Naive B cell (primary cell): ENCODE measurements at regions not wholly inside any gene's neighbourhood (a gene's known extent, or its start where the extent isn't known, plus 50 kb on each side); places are given as distances from the start of the nearest gene placed in this dataset.

Experiments
- ATAC-seq, 2 donors: fragments of 150-1000 bp; cut with Tn5 transposase; 2 replicates each; pipeline ENCODE4 v1.10.0; 2021; ENCODE audit warnings: low read depth in 2 of 2, mild to moderate bottlenecking in 2 of 2, moderate library complexity in 2 of 2
- DNase-seq: peaks from one replicate; pipeline ENCODE4 v3.0.0; 2022
- H3K27ac Mint-ChIP-seq, 6 donors: one replicate each; pipeline ENCODE4 v1.8.0; 2020 to 2022; ENCODE audit warnings: mild to moderate bottlenecking in 6 of 6, mixed read lengths in 6 of 6, moderate library complexity in 5 of 6, inconsistent platforms in 2 of 6
- H3K27me3 Mint-ChIP-seq, 3 donors: one replicate each; pipeline ENCODE4 v1.8.0; 2021 to 2022; ENCODE audit warnings: mixed read lengths in 3 of 3, mild to moderate bottlenecking in 1 of 3
- H3K36me3 Mint-ChIP-seq, 2 donors: one replicate each; pipeline ENCODE4 v1.8.0; 2020 to 2022; ENCODE audit warnings: mixed read lengths in 2 of 2, inconsistent platforms in 1 of 2, mild to moderate bottlenecking in 1 of 2
- H3K4me1 Mint-ChIP-seq, 3 donors: one replicate each; pipeline ENCODE4 v1.8.0; 2020 to 2022; ENCODE audit warnings: mixed read lengths in 3 of 3, inconsistent platforms in 1 of 3, mild to moderate bottlenecking in 1 of 3, moderate library complexity in 1 of 3
- H3K4me3 Mint-ChIP-seq, 8 donors: one replicate each; pipeline ENCODE4 v1.8.0; 2020 to 2022; ENCODE audit warnings: mild to moderate bottlenecking in 8 of 8, mixed read lengths in 8 of 8, moderate library complexity in 8 of 8, inconsistent platforms in 2 of 8
- H3K9me3 Mint-ChIP-seq, 7 donors: one replicate each; pipeline ENCODE4 v1.8.0; 2020 to 2022; ENCODE audit warnings: mixed read lengths in 7 of 7, mild to moderate bottlenecking in 5 of 7, inconsistent platforms in 2 of 7, moderate library complexity in 1 of 7

DNA sequence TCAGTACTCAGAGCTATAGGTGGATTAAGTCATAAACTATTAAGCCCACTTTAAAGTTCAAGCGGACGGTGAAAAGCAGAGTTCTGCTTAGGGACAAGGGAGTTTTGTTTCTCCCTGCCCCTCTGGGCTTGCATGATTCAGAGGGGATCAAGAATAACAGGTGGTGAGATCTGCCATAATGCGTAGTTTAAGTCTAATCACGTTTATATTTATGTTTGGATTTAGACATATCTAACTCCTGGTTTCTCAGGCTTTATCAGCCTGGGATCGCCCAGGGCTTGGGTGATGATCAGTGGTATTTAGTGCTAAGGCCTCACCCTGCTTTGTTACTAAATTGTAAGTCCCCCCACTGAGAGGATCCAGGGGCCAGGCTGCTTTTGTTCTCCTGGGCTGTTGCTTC lies 335.4 kb upstream of the NRP1 start:
- H3K9me3 Mint-ChIP-seq = peaks cover 0 to 3% (median under 1%) of the 10 kb centered on the region in 7 donors
- H3K27ac Mint-ChIP-seq = no peak overlapping the region
- no peaks in the 10 kb centered on the region for H3K27me3 Mint-ChIP-seq
- no peak for ATAC-seq
- no peaks in the 10 kb centered on the region for H3K4me1 Mint-ChIP-seq
- H3K4me3 Mint-ChIP-seq = no peak overlapping the region
- no peak for DNase-seq
- H3K36me3 Mint-ChIP-seq = no peaks in the 10 kb centered on the region

DNA sequence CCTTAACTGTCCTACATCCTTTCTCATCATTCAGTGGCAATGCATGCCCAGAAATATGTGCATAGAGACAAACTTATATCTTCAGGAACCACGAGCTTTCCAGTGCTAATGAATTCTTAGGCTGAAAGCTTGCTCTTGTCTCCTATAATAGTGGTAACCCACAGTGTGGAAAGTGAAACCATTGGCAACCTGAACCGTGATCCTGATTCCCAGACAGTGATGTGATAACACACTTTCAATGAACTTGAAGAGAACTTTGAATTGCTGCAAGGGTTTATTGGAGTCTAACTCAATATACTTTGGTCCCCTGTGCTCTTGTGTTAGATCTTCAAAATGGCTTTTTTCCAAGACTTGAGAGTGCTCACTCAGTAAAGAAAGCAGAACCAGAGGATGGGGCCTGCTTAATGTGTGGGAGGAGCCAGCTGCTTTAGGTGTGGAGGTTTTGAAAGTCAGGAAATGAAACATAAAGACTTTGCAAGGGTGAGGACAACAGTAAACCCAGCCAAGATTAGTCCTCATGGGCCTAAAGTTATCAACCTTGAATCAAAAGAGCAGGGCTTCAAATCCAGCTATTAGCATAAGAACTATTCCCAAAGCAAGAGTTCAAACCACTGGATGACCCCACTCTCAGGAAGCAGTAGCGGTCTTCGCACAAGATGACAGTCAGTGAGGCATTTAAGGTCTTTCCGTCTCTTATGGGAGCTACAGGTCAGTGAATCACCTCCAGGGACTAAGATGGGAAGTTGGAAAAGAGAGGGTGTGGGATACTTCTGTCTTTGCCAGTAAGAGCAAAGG lies 332.4 kb upstream of the NRP1 start:
- DNase-seq = no peak
- H3K27ac Mint-ChIP-seq = no peak overlapping the region
- H3K36me3 Mint-ChIP-seq = no peaks in the 10 kb centered on the region
- no peak overlapping the region for H3K4me3 Mint-ChIP-seq
- peaks cover 0 to 3% (median 0%) of the 10 kb centered on the region in 3 donors for H3K4me1 Mint-ChIP-seq
- peaks cover 0 to 13% (median 3%) of the 10 kb centered on the region in 7 donors for H3K9me3 Mint-ChIP-seq
- ATAC-seq = no peak
- peaks cover 0 to 4% (median 3%) of the 10 kb centered on the region in 3 donors for H3K27me3 Mint-ChIP-seq

- H3K27ac Mint-ChIP-seq = no peak overlapping the region
- no peak for DNase-seq
These were observed 331.0 kb upstream of the NRP1 start for GRCh38 chr10:33665501-33665900.

GRCh38 chr10:33664070-33664469 lies 329.6 kb upstream of the NRP1 start:
- peaks cover 0 to 5% (median 4%) of the 10 kb centered on the region in 3 donors for H3K27me3 Mint-ChIP-seq
- no peak overlapping the region for H3K27ac Mint-ChIP-seq
- peaks cover 0 to 6% (median 0%) of the 10 kb centered on the region in 3 donors for H3K4me1 Mint-ChIP-seq

More at GRCh38 chr10:33665501-33665900, 331.0 kb upstream of the NRP1 start:
- ATAC-seq = no peak
- Mint-ChIP-seq H3K4me3 (no peak overlapping the region), H3K36me3 (no peaks in the 10 kb centered on the region), H3K4me1 (peaks cover 0 to 6% (median 0%) of the 10 kb centered on the region in 3 donors), H3K9me3 (peaks cover 0 to 14% (median 3%) of the 10 kb centered on the region in 7 donors), H3K27me3 (peaks cover 0 to 5% (median 4%) of the 10 kb centered on the region in 3 donors)

DNA sequence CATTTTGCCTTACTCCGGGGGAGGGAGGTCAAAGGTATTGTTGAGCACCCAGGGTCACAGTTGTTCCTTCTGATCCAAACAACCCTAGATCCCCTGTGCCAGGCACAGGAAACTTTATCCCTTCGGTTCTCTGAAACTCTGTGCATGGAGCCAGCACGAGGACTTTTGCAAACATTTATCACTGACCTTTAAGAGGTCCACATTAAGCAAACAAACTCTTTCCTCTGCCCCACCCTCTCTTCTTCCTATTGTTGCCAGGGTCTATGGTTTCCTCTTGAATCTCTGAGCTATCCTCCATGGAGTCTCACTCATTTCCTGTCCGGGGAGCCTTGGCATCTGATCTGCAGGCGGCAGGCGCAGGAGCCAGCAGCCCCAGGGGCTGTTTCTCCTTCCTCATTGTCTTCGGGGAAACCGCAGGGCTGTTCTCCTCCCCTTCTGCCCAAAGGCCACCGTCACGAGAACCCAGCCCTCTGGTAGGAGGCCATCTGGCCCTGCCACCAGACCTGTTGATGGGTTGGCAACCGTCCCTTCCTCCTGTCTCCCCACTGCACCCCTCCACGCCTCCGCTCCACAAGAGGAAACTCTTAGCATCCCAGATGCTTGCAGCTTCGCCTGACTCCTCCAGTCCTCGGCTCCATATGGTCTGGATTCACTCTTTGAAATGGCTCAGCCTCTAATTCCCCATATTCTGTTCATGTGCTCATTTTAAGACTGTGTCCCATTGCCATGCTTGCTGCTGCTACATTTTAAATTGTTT lies 327.3 kb upstream of the NRP1 start:
- H3K27ac Mint-ChIP-seq = no peak overlapping the region
- H3K4me1 Mint-ChIP-seq = peaks cover 0 to 6% (median 0%) of the 10 kb centered on the region in 3 donors
- H3K4me3 Mint-ChIP-seq = no peak overlapping the region

More at GRCh38 chr10:33664070-33664469, 329.6 kb upstream of the NRP1 start:
- H3K4me3 Mint-ChIP-seq = no peak overlapping the region
- peaks cover 0 to 14% (median 3%) of the 10 kb centered on the region in 7 donors for H3K9me3 Mint-ChIP-seq
- H3K36me3 Mint-ChIP-seq = no peaks in the 10 kb centered on the region
- DNase-seq (no peak), ATAC-seq (no peak)

DNA sequence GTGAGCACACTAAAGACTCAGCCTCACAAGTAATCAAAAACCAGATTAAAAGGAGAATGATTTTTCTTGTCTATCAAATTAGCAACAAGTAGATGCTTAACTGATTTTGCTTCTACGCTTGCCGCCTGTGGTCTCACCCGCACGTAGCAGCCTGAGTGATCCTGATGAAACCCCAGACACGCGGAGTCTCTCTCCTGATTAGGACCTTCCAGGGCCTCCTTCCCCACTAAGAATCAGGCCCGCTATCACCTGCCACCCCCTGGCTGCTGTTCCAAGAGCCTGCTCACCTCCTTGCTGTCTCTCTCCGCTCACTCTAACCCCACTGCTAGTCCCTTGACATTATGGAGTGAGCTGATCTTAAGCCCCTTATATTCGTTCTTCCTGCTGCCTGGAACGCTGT lies 325.9 kb upstream of the NRP1 start:
- Mint-ChIP-seq H3K4me3 (no peak overlapping the region), H3K9me3 (peaks cover 0 to 14% (median 3%) of the 10 kb centered on the region in 7 donors), H3K4me1 (peaks cover 0 to 6% (median 0%) of the 10 kb centered on the region in 3 donors), H3K36me3 (no peaks in the 10 kb centered on the region), H3K27ac (no peak overlapping the region), H3K27me3 (peaks cover 0 to 5% (median 4%) of the 10 kb centered on the region in 3 donors)
- ATAC-seq (no peak), DNase-seq (no peak)

More for the DNA sequence above, 327.3 kb upstream of the NRP1 start:
- peaks cover 0 to 14% (median 3%) of the 10 kb centered on the region in 7 donors for H3K9me3 Mint-ChIP-seq
- ATAC-seq (no peak), DNase-seq (no peak)
- H3K36me3 Mint-ChIP-seq = no peaks in the 10 kb centered on the region
- peaks cover 0 to 5% (median 4%) of the 10 kb centered on the region in 3 donors for H3K27me3 Mint-ChIP-seq

DNA sequence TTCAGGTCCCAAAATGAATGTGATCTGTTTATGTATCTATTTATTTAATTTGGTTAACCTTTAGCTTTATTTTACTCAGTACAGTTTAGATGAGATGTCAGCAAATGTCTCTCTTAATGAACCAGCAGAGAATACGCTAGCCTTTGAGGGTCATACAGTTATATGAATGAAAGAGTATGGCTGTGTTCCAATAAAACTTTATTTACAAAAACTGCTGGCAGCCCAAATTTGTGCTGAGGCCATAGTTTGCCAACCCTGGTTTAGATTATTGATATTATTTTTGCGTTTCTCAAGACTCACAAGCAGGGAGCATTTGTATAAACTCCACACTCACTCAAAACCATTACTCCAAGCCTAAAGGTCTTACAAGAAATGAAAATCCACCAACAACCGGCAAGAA lies 323.4 kb upstream of the NRP1 start:
- Mint-ChIP-seq H3K4me3 (no peak overlapping the region), H3K4me1 (peaks cover 0 to 6% (median 0%) of the 10 kb centered on the region in 3 donors), H3K9me3 (peaks cover 0 to 17% (median 0%) of the 10 kb centered on the region in 7 donors), H3K27ac (no peak overlapping the region), H3K27me3 (peaks cover 0 to 5% (median 4%) of the 10 kb centered on the region in 3 donors), H3K36me3 (no peaks in the 10 kb centered on the region)
- ATAC-seq (no peak), DNase-seq (no peak)

DNA sequence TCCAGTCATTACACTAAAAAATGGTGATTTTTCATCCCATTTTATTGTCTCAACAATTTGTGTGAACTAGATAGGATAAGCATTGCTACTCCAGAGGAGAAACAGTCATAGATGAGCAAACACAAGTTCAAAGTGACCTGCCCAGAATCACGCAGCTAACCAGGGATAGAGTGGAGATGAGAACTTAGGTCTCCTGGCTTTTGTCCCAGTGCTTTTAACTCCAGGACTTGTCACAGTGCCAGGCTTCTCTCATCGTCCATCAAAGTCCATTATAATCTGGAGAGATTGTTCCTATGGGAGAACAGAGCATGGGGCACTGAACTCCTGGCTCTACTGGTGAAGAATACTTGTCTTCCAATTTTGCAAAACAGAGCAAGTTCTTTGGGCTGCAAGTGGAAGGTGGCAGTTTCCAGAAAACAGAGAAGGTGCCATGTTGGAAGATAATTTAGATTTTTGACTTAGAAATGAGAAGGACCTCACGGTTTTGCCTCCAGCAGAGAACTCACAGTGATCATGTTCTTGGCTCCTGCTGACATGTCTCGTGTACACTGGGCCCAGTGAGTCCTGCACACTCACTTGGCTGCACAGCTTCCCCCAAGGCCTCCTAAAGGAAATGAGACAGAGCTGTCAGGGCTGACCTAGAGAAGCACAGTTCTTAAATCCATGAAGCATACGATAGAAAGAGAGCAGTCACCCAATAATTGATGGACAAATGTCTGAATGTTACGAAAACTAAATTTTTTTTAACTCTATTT lies 322.9 kb upstream of the NRP1 start:
- Mint-ChIP-seq H3K36me3 (no peaks in the 10 kb centered on the region), H3K27me3 (peaks cover 0 to 5% (median 0%) of the 10 kb centered on the region in 3 donors), H3K27ac (no peak overlapping the region), H3K4me3 (no peak overlapping the region), H3K9me3 (peaks cover 0 to 23% (median 0%) of the 10 kb centered on the region in 7 donors), H3K4me1 (peaks cover 0 to 6% (median 0%) of the 10 kb centered on the region in 3 donors)
- no peak for DNase-seq
- ATAC-seq = no peak

- H3K9me3 Mint-ChIP-seq = peaks cover 0 to 33% (median 0%) of the 10 kb centered on the region in 7 donors
- no peaks in the 10 kb centered on the region for H3K27me3 Mint-ChIP-seq
These were observed 321.5 kb upstream of the NRP1 start for GRCh38 chr10:33655921-33656320.

GRCh38 chr10:33655165-33655815 lies 320.8 kb upstream of the NRP1 start:
- no peak overlapping the region for H3K27ac Mint-ChIP-seq
- no peak for ATAC-seq
- peaks cover 0 to 33% (median 0%) of the 10 kb centered on the region in 7 donors for H3K9me3 Mint-ChIP-seq
- H3K36me3 Mint-ChIP-seq = no peaks in the 10 kb centered on the region
- H3K27me3 Mint-ChIP-seq = no peaks in the 10 kb centered on the region
- no peak overlapping the region for H3K4me3 Mint-ChIP-seq
- H3K4me1 Mint-ChIP-seq = no peaks in the 10 kb centered on the region
- no peak for DNase-seq

More at GRCh38 chr10:33655921-33656320, 321.5 kb upstream of the NRP1 start:
- H3K4me1 Mint-ChIP-seq = no peaks in the 10 kb centered on the region
- H3K4me3 Mint-ChIP-seq = no peak overlapping the region
- no peaks in the 10 kb centered on the region for H3K36me3 Mint-ChIP-seq
- DNase-seq = no peak
- no peak for ATAC-seq
- H3K27ac Mint-ChIP-seq = no peak overlapping the region

GRCh38 chr10:33653584-33654367 lies 319.3 kb upstream of the NRP1 start:
- no peak for DNase-seq
- no peak for ATAC-seq
- H3K36me3 Mint-ChIP-seq = no peaks in the 10 kb centered on the region
- H3K4me1 Mint-ChIP-seq = no peaks in the 10 kb centered on the region
- peaks cover 0 to 40% (median 7%) of the 10 kb centered on the region in 7 donors for H3K9me3 Mint-ChIP-seq
- H3K27me3 Mint-ChIP-seq = no peaks in the 10 kb centered on the region
- H3K4me3 Mint-ChIP-seq = no peak overlapping the region
- peak overlapping the region in 1 of 6 donors; percentile 8 for H3K27ac Mint-ChIP-seq

DNA sequence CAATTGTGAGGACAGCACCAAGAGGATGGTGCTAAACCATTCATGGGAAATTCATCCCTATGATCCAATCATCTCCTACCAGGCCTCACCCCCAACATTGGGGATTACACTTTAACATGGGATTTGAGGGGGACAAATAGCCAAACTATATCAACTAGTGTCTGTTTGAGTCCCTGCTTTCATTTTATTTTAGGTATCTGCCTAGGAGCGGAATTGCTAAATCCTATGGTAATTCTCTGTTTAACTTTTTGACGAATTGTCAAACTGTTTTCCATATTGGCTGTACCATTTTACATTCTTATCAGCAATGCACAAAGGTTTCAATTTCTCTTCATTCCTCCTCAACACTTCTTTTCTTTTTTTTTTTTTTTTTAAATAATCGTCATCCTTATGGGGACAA lies 318.4 kb upstream of the NRP1 start:
- Mint-ChIP-seq H3K36me3 (no peaks in the 10 kb centered on the region), H3K9me3 (peaks cover 0 to 40% (median 11%) of the 10 kb centered on the region in 7 donors), H3K4me3 (no peak overlapping the region), H3K27me3 (no peaks in the 10 kb centered on the region), H3K27ac (no peak overlapping the region), H3K4me1 (no peaks in the 10 kb centered on the region)
- no peak for DNase-seq
- ATAC-seq = no peak
